HPDE6-E6E7 (cell line): ENCODE measurements at regions not wholly inside any gene's neighbourhood (a gene's known extent, or its start where the extent isn't known, plus 50 kb on each side); places are given as distances from the start of the nearest gene placed in this dataset.
"Not testable (repeated sequence)": the region's sequence is repeated elsewhere in the genome, so short reads cannot be mapped to it uniquely, and the experiment has no call there.

Experiments
- DNase-seq: peaks from one replicate; pipeline ENCODE4 v3.0.0; 2011; ENCODE audit warnings: missing footprints; ENCODE audit errors: extremely low spot score

- no peak for DNase-seq
These were observed 691.8 kb downstream of the FLRT2 start for GRCh38 chr14:86221755-86222154.

GRCh38 chr14:86221000-86221399, 691.1 kb downstream of the FLRT2 start:
- DNase-seq = no peak

GRCh38 chr14:86217523-86217922, 687.6 kb downstream of the FLRT2 start:
- no peak for DNase-seq

- no peak for DNase-seq
These were observed 673.9 kb downstream of the FLRT2 start for GRCh38 chr14:86203843-86204242.

- DNase-seq = no peak
These were observed 666.5 kb downstream of the FLRT2 start for GRCh38 chr14:86196471-86196870.

- no peak for DNase-seq
These were observed 663.8 kb downstream of the FLRT2 start for GRCh38 chr14:86193756-86194155.

- DNase-seq = no peak
These were observed 650.0 kb downstream of the FLRT2 start for GRCh38 chr14:86179980-86180379.

GRCh38 chr14:86168371-86168770, 638.4 kb downstream of the FLRT2 start:
- DNase-seq = no peak

- no peak for DNase-seq
These were observed 636.6 kb downstream of the FLRT2 start for GRCh38 chr14:86166541-86166940.

- no peak for DNase-seq
These were observed 623.5 kb downstream of the FLRT2 start for GRCh38 chr14:86153480-86153879.

- no peak for DNase-seq
These were observed 613.3 kb downstream of the FLRT2 start for GRCh38 chr14:86143248-86143647.

- no peak for DNase-seq
These were observed 612.0 kb downstream of the FLRT2 start for GRCh38 chr14:86141966-86142365.

GRCh38 chr14:86129426-86129825, 599.5 kb downstream of the FLRT2 start:
- DNase-seq = no peak

- DNase-seq = no peak
These were observed 594.4 kb downstream of the FLRT2 start for GRCh38 chr14:86124328-86124727.

GRCh38 chr14:86115972-86116371, 586.0 kb downstream of the FLRT2 start:
- no peak for DNase-seq

GRCh38 chr14:86110871-86111270, 580.9 kb downstream of the FLRT2 start:
- not testable (repeated sequence) for DNase-seq

GRCh38 chr14:86104691-86105265, 574.8 kb downstream of the FLRT2 start:
- no peak for DNase-seq

- no peak for DNase-seq
These were observed 564.6 kb downstream of the FLRT2 start for GRCh38 chr14:86094512-86094911.

GRCh38 chr14:86091811-86092210, 561.9 kb downstream of the FLRT2 start:
- peak; percentile 19 for DNase-seq

- DNase-seq = no peak
These were observed 558.2 kb downstream of the FLRT2 start for GRCh38 chr14:86088156-86088555.

GRCh38 chr14:86087377-86087776, 557.4 kb downstream of the FLRT2 start:
- no peak for DNase-seq

GRCh38 chr14:86086962-86087361, 557.0 kb downstream of the FLRT2 start:
- DNase-seq = no peak

- no peak for DNase-seq
These were observed 554.2 kb downstream of the FLRT2 start for GRCh38 chr14:86084097-86084496.

GRCh38 chr14:86083616-86084015, 553.7 kb downstream of the FLRT2 start:
- no peak for DNase-seq
